HCT116 (cell line): ENCODE measurements at regions not wholly inside any gene's neighbourhood (a gene's known extent, or its start where the extent isn't known, plus 50 kb on each side); places are given as distances from the start of the nearest gene placed in this dataset.

Experiments used
- ATAC-seq: fragments of 200-7000 bp; cut with Tn5 transposase; 2 replicates; pipeline ENCODE4 v1.9.1; 2020; ENCODE audit warnings: mild to moderate bottlenecking, moderate library complexity
- BruUV-seq: library from RNA; stranded (reverse); fragments of 400-500 nt; replicated peaks from 2 replicates; lab custom pipeline; 2021; lab: Mats Ljungman, UMichigan
- CTCF ChIA-PET: fragments of 300-600 bp; sonication (Branson Sonifier 250); formaldehyde crosslinking; loops from one replicate; lab custom pipeline; 2021; ENCODE audit warnings: antibody characterized with exemption; lab: Charles Lee
- POLR2A ChIA-PET: fragments of 300-600, 350-600 bp; sonication (Branson Sonifier 250); formaldehyde crosslinking; loops from one replicate; lab custom pipeline; 2021; ENCODE audit warnings: antibody characterized with exemption; lab: Charles Lee
- RAD21 ChIA-PET, 2 experiments: fragments of 300-600 bp; sonication (Branson Sonifier 250); formaldehyde crosslinking; loops; one replicate each; lab custom pipeline; 2023; ENCODE audit warnings: low total read pairs in 2 of 2; ENCODE audit not compliant: uncharacterized antibody in 2 of 2, unreplicated experiment in 2 of 2, low non-redundant PET in 1 of 2; lab: Charles Lee
- DNase-seq: peaks from one replicate; pipeline ENCODE4 v3.0.0-alpha.2; 2010; ENCODE audit warnings: low read depth, low spot score
- H2AFZ ChIP-seq: fragments of 200-600 bp; shearing (Covaris generic), sonication (generic); 2 replicates; pipeline ENCODE4 v1.6.1; 2017; ENCODE audit warnings: low read depth, mixed run types, mixed read lengths, antibody characterized with exemption, low read length; ENCODE audit not compliant: poor library complexity, severe bottlenecking
- H3K27ac ChIP-seq: 2 replicates; pipeline ENCODE4 v1.5.1; 2012; ENCODE audit warnings: low read depth, low read length
- H3K27me3 ChIP-seq: fragments of 200-600 bp; sonication (generic); 2 replicates; pipeline ENCODE4 v1.6.1; 2016; ENCODE audit warnings: mixed run types, low read length, mixed read lengths; ENCODE audit not compliant: insufficient read depth
- H3K36me3 ChIP-seq, 2 experiments: fragments of 200-500 bp in 1 of 2; fragments of 200-600 bp in 1 of 2; sonication (Bioruptor generic) in 1 of 2; sonication (generic) in 1 of 2; 2 replicates each; pipeline versions ENCODE4 v1.5.1 to v1.6.1; 2014 to 2016; ENCODE audit warnings: low read length in 2 of 2, inconsistent platforms in 1 of 2, mixed read lengths in 1 of 2, mixed run types in 1 of 2; ENCODE audit not compliant: insufficient read depth in 2 of 2, control insufficient read depth in 1 of 2
- H3K4me1 ChIP-seq, 2 experiments: fragments of 200-600 bp in 1 of 2; sonication (generic) in 1 of 2; 2 replicates each; pipeline versions ENCODE4 v1.5.1 to v1.6.1; 2012 to 2017; ENCODE audit warnings: low read length in 2 of 2, inconsistent platforms in 1 of 2, mild to moderate bottlenecking in 1 of 2, mixed read lengths in 1 of 2, mixed run types in 1 of 2, moderate library complexity in 1 of 2; ENCODE audit not compliant: insufficient read depth in 2 of 2, control insufficient read depth in 1 of 2
- H3K4me2 ChIP-seq: fragments of 200-600 bp; sonication (generic); 2 replicates; pipeline ENCODE4 v1.6.1; 2017; ENCODE audit warnings: mixed run types, low read length, mixed read lengths
- H3K4me3 ChIP-seq, 2 experiments: fragments of 200-600 bp in 1 of 2; sonication (generic) in 1 of 2; replicated peaks in 1 of 2; 2 replicates each; pipeline ENCODE4 v1.5.1; 2011 to 2016; ENCODE audit warnings: low read length in 2 of 2, control low read depth in 1 of 2, low read depth in 1 of 2, mild to moderate bottlenecking in 1 of 2, mixed read lengths in 1 of 2, mixed run types in 1 of 2
- H3K79me2 ChIP-seq: fragments of 200-600 bp; sonication (generic); 2 replicates; pipeline ENCODE4 v1.6.1; 2017; ENCODE audit warnings: mild to moderate bottlenecking, mixed run types, low read length, moderate library complexity, mixed read lengths; ENCODE audit not compliant: insufficient read depth
- H3K9ac ChIP-seq: fragments of 200-600 bp; sonication (generic); 2 replicates; pipeline ENCODE4 v1.6.1; 2016; ENCODE audit warnings: low read length, mixed read lengths
- H3K9me2 ChIP-seq: fragments of 200-600 bp; sonication (generic), shearing (Covaris generic); 2 replicates; pipeline ENCODE4 v1.6.1; 2017; ENCODE audit warnings: mixed run types, mild to moderate bottlenecking, moderate library complexity; ENCODE audit not compliant: insufficient read depth
- H3K9me3 ChIP-seq, 2 experiments: fragments of 200-500 bp in 1 of 2; fragments of 200-600 bp in 1 of 2; sonication (Bioruptor generic) in 1 of 2; sonication (generic) in 1 of 2; 2 replicates each; pipeline ENCODE4 v1.6.1; 2014 to 2017; ENCODE audit warnings: low read length in 2 of 2, mixed read lengths in 2 of 2, inconsistent platforms in 1 of 2, low read depth in 1 of 2, mild to moderate bottlenecking in 1 of 2, mixed run types in 1 of 2, moderate library complexity in 1 of 2; ENCODE audit not compliant: control insufficient read depth in 1 of 2, insufficient read depth in 1 of 2
- H4K20me1 ChIP-seq: fragments of 200-600 bp; sonication (generic), shearing (Covaris generic); 2 replicates; pipeline ENCODE4 v1.6.1; 2017; ENCODE audit warnings: mixed run types, mild to moderate bottlenecking, moderate library complexity; ENCODE audit not compliant: insufficient read depth
- CBX3 ChIP-seq: IDR thresholded peaks from 2 replicates; pipeline ENCODE4 v1.6.1; 2012; ENCODE audit warnings: low read depth
- EGR1 ChIP-seq: IDR thresholded peaks from 2 replicates; pipeline ENCODE4 v1.6.1; 2012; ENCODE audit warnings: low read depth
- EZH2 ChIP-seq: fragments of 200-600 bp; sonication (generic); IDR thresholded peaks from 2 replicates; pipeline ENCODE4 v1.6.1; 2017; ENCODE audit warnings: antibody characterized with exemption, mixed run types
- EZH2phosphoT487 ChIP-seq: fragments of 200-600 bp; IDR thresholded peaks from 2 replicates; pipeline ENCODE4 v1.6.1; 2018; ENCODE audit warnings: antibody characterized with exemption, borderline replicate concordance
- FOSL1 ChIP-seq: IDR thresholded peaks from 2 replicates; pipeline ENCODE4 v1.6.1; 2012; ENCODE audit warnings: low read depth
- POLR2A ChIP-seq: IDR thresholded peaks from 2 replicates; pipeline ENCODE4 v1.7.0; 2011; ENCODE audit warnings: borderline replicate concordance; ENCODE audit not compliant: insufficient read depth, insufficient read length; ENCODE audit errors: extremely low read depth
- RAD21 ChIP-seq: IDR thresholded peaks from 2 replicates; pipeline ENCODE4 v1.6.1; 2012; ENCODE audit warnings: low read depth, mild to moderate bottlenecking
- SIN3A ChIP-seq: IDR thresholded peaks from 2 replicates; pipeline ENCODE4 v1.6.1; 2012; ENCODE audit warnings: low read depth
- SP1 ChIP-seq: IDR thresholded peaks from 2 replicates; pipeline ENCODE4 v1.6.1; 2012; ENCODE audit warnings: low read depth
- SRF ChIP-seq: IDR thresholded peaks from 2 replicates; pipeline ENCODE4 v1.6.1; 2012; ENCODE audit warnings: low read depth
- TCF7L2 ChIP-seq: IDR thresholded peaks from 2 replicates; pipeline ENCODE4 v1.7.0; 2011; ENCODE audit warnings: borderline replicate concordance, inconsistent platforms; ENCODE audit not compliant: insufficient read depth, insufficient read length; ENCODE audit errors: extremely low read depth
- YY1 ChIP-seq: IDR thresholded peaks from 2 replicates; pipeline ENCODE4 v1.6.1; 2011; ENCODE audit warnings: low read length, low read depth, moderate library complexity, mild to moderate bottlenecking; ENCODE audit not compliant: insufficient replicate concordance; ENCODE audit errors: extremely low read depth
- ZFX ChIP-seq: fragments of 450-650 bp; IDR thresholded peaks from 2 replicates; pipeline ENCODE4 v1.6.1; 2017
- ZNF274 ChIP-seq: fragments of 200-500 bp; sonication (Bioruptor generic); IDR thresholded peaks from 2 replicates; pipeline ENCODE4 v1.6.1; 2014; ENCODE audit warnings: mild to moderate bottlenecking, low read depth, low read length, inconsistent platforms
- intact Hi-C: fragments of 100-400 bp; cut with micrococcal nuclease; formaldehyde crosslinking; loops from 2 replicates; pipeline ENCODE4 v1.10.0; 2022
- TF ChIP-seq, protein P1 (sequence below): IDR thresholded peaks from 2 replicates; pipeline ENCODE4 v1.6.1; 2012
- TF ChIP-seq, protein P2 (sequence below), 3 experiments: fragments of 200-600 bp in 1 of 3; sonication (generic) in 1 of 3; IDR thresholded peaks in 2 of 3; conservative IDR thresholded peaks in 1 of 3; 2 replicates each; pipeline ENCODE4 v1.5.1; 2012 to 2017; ENCODE audit warnings: low read depth in 2 of 3, low read length in 2 of 3, antibody characterized with exemption in 1 of 3, borderline replicate concordance in 1 of 3, control low read depth in 1 of 3, mild to moderate bottlenecking in 1 of 3, mixed read lengths in 1 of 3, mixed run types in 1 of 3, moderate library complexity in 1 of 3; ENCODE audit not compliant: insufficient read depth in 1 of 3
- TF ChIP-seq, protein P3 (sequence below): IDR thresholded peaks from 2 replicates; pipeline ENCODE4 v1.6.1; 2012; ENCODE audit warnings: low read depth

DNA sequence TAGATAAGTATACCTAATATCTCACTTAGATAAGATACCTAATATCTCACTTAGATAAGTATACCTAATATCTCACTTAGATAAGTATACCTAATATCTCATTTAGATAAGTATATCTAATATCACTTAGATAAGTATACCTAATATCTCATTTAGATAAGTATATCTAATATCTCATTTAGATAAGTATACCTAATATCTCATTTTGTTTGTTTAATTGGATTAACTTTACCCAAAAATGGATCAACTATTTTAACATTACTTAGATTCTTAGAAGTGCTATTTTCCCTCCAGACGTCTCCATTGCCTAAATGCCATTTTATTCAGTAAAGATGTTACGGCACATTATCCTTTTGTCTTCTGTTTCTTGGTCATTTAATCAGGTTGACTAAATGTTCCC, 346.4 kb downstream of the CHRM3 start:
- no peaks in the 10 kb centered on the region for H3K36me3 ChIP-seq
- H4K20me1 ChIP-seq = no peaks in the 10 kb centered on the region
- H3K4me2 ChIP-seq = no peak overlapping the region
- H3K4me3 ChIP-seq = no peak overlapping the region
- no peak for TF ChIP-seq POLR2A
- TF ChIP-seq TCF7L2 = no peak
- no peak for TF ChIP-seq SRF
- no peak for TF ChIP-seq YY1
- TF ChIP-seq EGR1 = no peak
- TF ChIP-seq ZFX = no peak
- no peak for TF ChIP-seq RAD21
- TF ChIP-seq, protein P1, sequence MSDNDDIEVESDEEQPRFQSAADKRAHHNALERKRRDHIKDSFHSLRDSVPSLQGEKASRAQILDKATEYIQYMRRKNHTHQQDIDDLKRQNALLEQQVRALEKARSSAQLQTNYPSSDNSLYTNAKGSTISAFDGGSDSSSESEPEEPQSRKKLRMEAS = no peak
- TF ChIP-seq, protein P2, sequence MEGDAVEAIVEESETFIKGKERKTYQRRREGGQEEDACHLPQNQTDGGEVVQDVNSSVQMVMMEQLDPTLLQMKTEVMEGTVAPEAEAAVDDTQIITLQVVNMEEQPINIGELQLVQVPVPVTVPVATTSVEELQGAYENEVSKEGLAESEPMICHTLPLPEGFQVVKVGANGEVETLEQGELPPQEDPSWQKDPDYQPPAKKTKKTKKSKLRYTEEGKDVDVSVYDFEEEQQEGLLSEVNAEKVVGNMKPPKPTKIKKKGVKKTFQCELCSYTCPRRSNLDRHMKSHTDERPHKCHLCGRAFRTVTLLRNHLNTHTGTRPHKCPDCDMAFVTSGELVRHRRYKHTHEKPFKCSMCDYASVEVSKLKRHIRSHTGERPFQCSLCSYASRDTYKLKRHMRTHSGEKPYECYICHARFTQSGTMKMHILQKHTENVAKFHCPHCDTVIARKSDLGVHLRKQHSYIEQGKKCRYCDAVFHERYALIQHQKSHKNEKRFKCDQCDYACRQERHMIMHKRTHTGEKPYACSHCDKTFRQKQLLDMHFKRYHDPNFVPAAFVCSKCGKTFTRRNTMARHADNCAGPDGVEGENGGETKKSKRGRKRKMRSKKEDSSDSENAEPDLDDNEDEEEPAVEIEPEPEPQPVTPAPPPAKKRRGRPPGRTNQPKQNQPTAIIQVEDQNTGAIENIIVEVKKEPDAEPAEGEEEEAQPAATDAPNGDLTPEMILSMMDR (IDR thresholded peaks at IDR 0.05 in 2 of 3, conservative IDR thresholded peaks at IDR 0.05 in 1 of 3; ENCODE audit: borderline replicate concordance in 1 of 3, insufficient read depth in 1 of 3, low read depth in 2 of 3, low read length in 2 of 3) = no peak
- no peak for TF ChIP-seq CBX3
- no peak for TF ChIP-seq SP1
- TF ChIP-seq, protein P3, sequence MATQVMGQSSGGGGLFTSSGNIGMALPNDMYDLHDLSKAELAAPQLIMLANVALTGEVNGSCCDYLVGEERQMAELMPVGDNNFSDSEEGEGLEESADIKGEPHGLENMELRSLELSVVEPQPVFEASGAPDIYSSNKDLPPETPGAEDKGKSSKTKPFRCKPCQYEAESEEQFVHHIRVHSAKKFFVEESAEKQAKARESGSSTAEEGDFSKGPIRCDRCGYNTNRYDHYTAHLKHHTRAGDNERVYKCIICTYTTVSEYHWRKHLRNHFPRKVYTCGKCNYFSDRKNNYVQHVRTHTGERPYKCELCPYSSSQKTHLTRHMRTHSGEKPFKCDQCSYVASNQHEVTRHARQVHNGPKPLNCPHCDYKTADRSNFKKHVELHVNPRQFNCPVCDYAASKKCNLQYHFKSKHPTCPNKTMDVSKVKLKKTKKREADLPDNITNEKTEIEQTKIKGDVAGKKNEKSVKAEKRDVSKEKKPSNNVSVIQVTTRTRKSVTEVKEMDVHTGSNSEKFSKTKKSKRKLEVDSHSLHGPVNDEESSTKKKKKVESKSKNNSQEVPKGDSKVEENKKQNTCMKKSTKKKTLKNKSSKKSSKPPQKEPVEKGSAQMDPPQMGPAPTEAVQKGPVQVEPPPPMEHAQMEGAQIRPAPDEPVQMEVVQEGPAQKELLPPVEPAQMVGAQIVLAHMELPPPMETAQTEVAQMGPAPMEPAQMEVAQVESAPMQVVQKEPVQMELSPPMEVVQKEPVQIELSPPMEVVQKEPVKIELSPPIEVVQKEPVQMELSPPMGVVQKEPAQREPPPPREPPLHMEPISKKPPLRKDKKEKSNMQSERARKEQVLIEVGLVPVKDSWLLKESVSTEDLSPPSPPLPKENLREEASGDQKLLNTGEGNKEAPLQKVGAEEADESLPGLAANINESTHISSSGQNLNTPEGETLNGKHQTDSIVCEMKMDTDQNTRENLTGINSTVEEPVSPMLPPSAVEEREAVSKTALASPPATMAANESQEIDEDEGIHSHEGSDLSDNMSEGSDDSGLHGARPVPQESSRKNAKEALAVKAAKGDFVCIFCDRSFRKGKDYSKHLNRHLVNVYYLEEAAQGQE = no peak
- TF ChIP-seq ZNF274 = no peak
- no peak for TF ChIP-seq EZH2
- no peak for TF ChIP-seq SIN3A
- TF ChIP-seq EZH2phosphoT487 = no peak
- no peak for TF ChIP-seq FOSL1
- H3K27me3 ChIP-seq = no peaks in the 10 kb centered on the region
- H3K9ac ChIP-seq = no peak overlapping the region
- no peaks in the 10 kb centered on the region for H3K4me1 ChIP-seq
- no peak for DNase-seq
- no peak overlapping the region for H3K27ac ChIP-seq
- ChIA-PET CTCF (no interaction called here), RAD21 (no interaction called here), POLR2A (no interaction called here)
- no peaks in the 10 kb centered on the region for H3K9me2 ChIP-seq
- H2AFZ ChIP-seq = no peak overlapping the region
- BruUV-seq = no TSS peak
- intact Hi-C loops = no loop called here
- no peak for ATAC-seq
- H3K79me2 ChIP-seq = no peaks in the 10 kb centered on the region
- H3K9me3 ChIP-seq = peaks cover 0 to 16% of the 10 kb centered on the region in 2 experiments; a peak in 2 of 4 replicates
